Breast epithelium (tissue), 4 donors: ENCODE measurements at regions not wholly inside any gene's neighbourhood (a gene's known extent, or its start where the extent isn't known, plus 50 kb on each side); places are given as distances from the start of the nearest gene placed in this dataset.

ENCODE experiments used
- DNase-seq, 2 donors: peaks; one replicate each; pipeline ENCODE4 v3.0.0-alpha.2; 2019; ENCODE audit warnings: low spot score in 2 of 2
- H3K27ac ChIP-seq, 2 donors: fragments of 200-600 bp; sonication (generic) in 1 of 2; one replicate each; pipeline ENCODE4 v1.5.1; 2016 to 2019; ENCODE audit warnings: mild to moderate bottlenecking in 1 of 2
- H3K27me3 ChIP-seq, 2 donors: fragments of 200-600 bp; sonication (generic) in 1 of 2; one replicate each; pipeline versions ENCODE4 v1.5.1 to v1.6.0; 2017 to 2019; ENCODE audit warnings: control low read depth in 1 of 2, mild to moderate bottlenecking in 1 of 2
- H3K36me3 ChIP-seq: fragments of 200-600 bp; one replicate; pipeline ENCODE4 v1.5.1; 2019
- H3K4me1 ChIP-seq, 2 donors: fragments of 200-600 bp; sonication (generic); one replicate each; pipeline ENCODE4 v1.5.1; 2016 to 2019; ENCODE audit warnings: control low read depth in 1 of 2
- H3K4me3 ChIP-seq, 3 donors: fragments of 200-600 bp; sonication (generic); 1 replicate in 2 of 3; 2 replicates in 1 of 3; pipeline ENCODE4 v1.5.1; 2016 to 2019; ENCODE audit warnings: mild to moderate bottlenecking in 3 of 3, moderate library complexity in 2 of 3
- H3K9me3 ChIP-seq, 2 donors: fragments of 200-600 bp; sonication (generic) in 1 of 2; one replicate each; pipeline ENCODE4 v1.5.1; 2016 to 2019; ENCODE audit warnings: control low read depth in 1 of 2
- POLR2A ChIP-seq: fragments of 450-650 bp; IDR thresholded peaks from one replicate; pipeline ENCODE4 v1.6.1; 2016; ENCODE audit warnings: antibody characterized with exemption, mild to moderate bottlenecking, moderate library complexity
- POLR2AphosphoS5 ChIP-seq, 3 donors: sonication (generic); formaldehyde crosslinking; IDR thresholded peaks; one replicate each; pipeline ENCODE4 v1.6.1; 2017; ENCODE audit warnings: antibody characterized with exemption in 3 of 3
- intact Hi-C: fragments of 100-400 bp; cut with DNase I; formaldehyde crosslinking; loops from one replicate; pipeline ENCODE4 v1.15.1; 2023; ENCODE audit warnings: low total_unique reads
- TF ChIP-seq, protein P1 (sequence below), 3 donors: fragments of 450-650 bp; IDR thresholded peaks; one replicate each; pipeline ENCODE4 v1.5.1; 2016 to 2017; ENCODE audit warnings: antibody characterized with exemption in 3 of 3, mild to moderate bottlenecking in 3 of 3, moderate library complexity in 3 of 3

DNA sequence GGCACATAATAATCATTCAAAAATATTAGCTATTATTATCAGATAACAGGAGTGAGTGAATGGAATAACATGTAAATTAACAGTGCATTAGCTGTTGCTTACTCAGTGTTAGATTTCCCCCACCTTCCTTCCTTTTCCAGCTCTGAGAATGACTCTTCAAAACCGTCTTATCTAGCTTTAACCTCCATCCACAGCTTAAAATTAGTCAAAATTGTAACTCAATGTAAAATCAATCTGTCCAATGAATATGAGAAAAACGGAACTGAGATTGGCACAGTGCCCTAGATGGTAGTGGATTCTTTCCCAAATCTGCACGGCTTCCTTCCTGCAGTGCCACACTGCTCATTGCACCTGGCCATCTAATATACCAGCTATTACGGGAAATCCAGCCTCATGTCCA lies 156.8 kb upstream of the BDNF start:
- TF ChIP-seq POLR2A (no peak), POLR2AphosphoS5 (IDR thresholded peaks at IDR 0.05) (no peak)
- TF ChIP-seq, protein P1, sequence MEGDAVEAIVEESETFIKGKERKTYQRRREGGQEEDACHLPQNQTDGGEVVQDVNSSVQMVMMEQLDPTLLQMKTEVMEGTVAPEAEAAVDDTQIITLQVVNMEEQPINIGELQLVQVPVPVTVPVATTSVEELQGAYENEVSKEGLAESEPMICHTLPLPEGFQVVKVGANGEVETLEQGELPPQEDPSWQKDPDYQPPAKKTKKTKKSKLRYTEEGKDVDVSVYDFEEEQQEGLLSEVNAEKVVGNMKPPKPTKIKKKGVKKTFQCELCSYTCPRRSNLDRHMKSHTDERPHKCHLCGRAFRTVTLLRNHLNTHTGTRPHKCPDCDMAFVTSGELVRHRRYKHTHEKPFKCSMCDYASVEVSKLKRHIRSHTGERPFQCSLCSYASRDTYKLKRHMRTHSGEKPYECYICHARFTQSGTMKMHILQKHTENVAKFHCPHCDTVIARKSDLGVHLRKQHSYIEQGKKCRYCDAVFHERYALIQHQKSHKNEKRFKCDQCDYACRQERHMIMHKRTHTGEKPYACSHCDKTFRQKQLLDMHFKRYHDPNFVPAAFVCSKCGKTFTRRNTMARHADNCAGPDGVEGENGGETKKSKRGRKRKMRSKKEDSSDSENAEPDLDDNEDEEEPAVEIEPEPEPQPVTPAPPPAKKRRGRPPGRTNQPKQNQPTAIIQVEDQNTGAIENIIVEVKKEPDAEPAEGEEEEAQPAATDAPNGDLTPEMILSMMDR (IDR thresholded peaks at IDR 0.05): no peak
- H3K36me3 ChIP-seq: no peaks in the 10 kb centered on the region
- no peak for DNase-seq
- H3K4me1 ChIP-seq: no peaks in the 10 kb centered on the region
- no peaks in the 10 kb centered on the region for H3K27me3 ChIP-seq
- intact Hi-C loops: loop anchor here (10.0 kb wide), 1 partner anchor 288 kb away; no protein-coding TSS in a partner anchor
- H3K27ac ChIP-seq: no peak overlapping the region
- H3K9me3 ChIP-seq: no peaks in the 10 kb centered on the region
- H3K4me3 ChIP-seq: no peak overlapping the region

DNA sequence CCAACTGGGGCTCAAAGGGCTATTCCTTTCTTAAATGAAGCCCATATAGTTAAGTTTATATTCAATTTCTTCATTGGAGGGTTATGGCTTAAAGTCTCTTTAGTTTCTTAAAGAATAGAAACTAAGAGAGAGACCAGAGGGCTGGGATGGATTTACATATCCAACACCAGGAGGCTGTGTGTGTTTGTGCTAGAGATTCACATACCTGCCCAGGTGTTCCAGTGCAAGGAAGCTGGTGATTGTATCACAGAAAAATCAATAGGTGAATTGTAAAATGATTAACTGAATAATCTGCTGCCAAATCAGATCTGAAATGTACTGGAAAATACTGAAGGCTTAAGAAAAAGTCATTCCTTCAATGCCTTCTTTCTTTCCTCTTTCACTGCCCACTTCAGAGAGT lies 148.2 kb upstream of the BDNF start:
- intact Hi-C loops: loop anchor here (5.0 kb wide), 1 partner anchor 816 kb away; no protein-coding TSS in a partner anchor
- TF ChIP-seq POLR2AphosphoS5 (IDR thresholded peaks at IDR 0.05) (no peak), POLR2A (no peak)
- H3K36me3 ChIP-seq: no peaks in the 10 kb centered on the region
- H3K9me3 ChIP-seq: no peaks in the 10 kb centered on the region
- H3K27ac ChIP-seq: no peak overlapping the region
- no peaks in the 10 kb centered on the region for H3K4me1 ChIP-seq
- H3K4me3 ChIP-seq: no peak overlapping the region
- H3K27me3 ChIP-seq: no peaks in the 10 kb centered on the region
- no peak for DNase-seq

DNA sequence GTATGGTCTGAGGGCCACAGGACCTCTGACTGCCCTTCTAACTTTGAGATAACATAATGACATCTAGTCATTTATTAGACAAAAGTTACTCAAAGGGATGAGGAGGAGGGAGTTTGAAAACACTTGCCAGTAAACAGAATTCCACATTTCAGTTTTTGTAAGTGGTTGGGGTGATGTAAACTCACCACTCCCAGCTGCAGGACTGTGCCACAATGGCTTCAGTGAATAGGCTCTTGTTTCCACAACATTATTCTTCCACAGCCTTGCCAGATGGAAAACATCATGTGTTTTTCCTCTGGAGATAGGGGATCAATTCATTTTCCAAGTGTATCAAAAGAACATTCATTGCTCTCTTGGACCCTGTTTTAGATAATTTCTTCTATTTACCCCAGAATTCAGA lies 147.2 kb upstream of the BDNF start:
- no peak overlapping the region for H3K4me3 ChIP-seq
- DNase-seq: no peak
- intact Hi-C loops: loop anchor here (5.0 kb wide), 1 partner anchor 815 kb away; no protein-coding TSS in a partner anchor
- no peaks in the 10 kb centered on the region for H3K9me3 ChIP-seq
- no peaks in the 10 kb centered on the region for H3K36me3 ChIP-seq
- H3K27me3 ChIP-seq: no peaks in the 10 kb centered on the region
- H3K27ac ChIP-seq: no peak overlapping the region
- no peaks in the 10 kb centered on the region for H3K4me1 ChIP-seq
- TF ChIP-seq POLR2A (no peak), POLR2AphosphoS5 (IDR thresholded peaks at IDR 0.05) (no peak)
- TF ChIP-seq, protein P1 (IDR thresholded peaks at IDR 0.05): no peak

DNA sequence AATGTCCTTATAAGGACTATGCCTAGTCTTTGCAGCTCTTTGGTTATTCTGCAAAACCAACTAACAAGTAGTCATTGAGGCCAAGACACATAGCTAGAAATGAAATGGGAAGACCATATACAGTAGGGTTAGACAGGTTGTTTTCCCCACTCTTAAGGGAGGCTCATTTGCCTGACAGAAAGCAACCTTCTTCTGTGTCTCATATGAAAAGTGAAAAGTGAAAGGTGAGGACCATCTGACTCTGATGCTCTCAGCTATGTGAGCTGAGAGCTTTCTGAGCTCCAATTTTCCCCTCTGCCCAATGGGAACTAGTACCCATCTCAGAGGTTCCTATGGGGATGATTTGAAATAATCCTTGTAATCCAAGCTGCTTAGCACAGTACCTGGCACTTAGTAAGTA lies 142.0 kb upstream of the BDNF start:
- TF ChIP-seq, protein P1 (IDR thresholded peaks at IDR 0.05): no peak
- TF ChIP-seq POLR2A: no peak
- TF ChIP-seq POLR2AphosphoS5 (IDR thresholded peaks at IDR 0.05): no peak
- intact Hi-C loops: no loop called here
- no peaks in the 10 kb centered on the region for H3K36me3 ChIP-seq
- H3K27ac ChIP-seq: no peak overlapping the region
- no peaks in the 10 kb centered on the region for H3K4me1 ChIP-seq
- H3K27me3 ChIP-seq: no peaks in the 10 kb centered on the region
- H3K9me3 ChIP-seq: no peaks in the 10 kb centered on the region
- no peak overlapping the region for H3K4me3 ChIP-seq
- no peak for DNase-seq

DNA sequence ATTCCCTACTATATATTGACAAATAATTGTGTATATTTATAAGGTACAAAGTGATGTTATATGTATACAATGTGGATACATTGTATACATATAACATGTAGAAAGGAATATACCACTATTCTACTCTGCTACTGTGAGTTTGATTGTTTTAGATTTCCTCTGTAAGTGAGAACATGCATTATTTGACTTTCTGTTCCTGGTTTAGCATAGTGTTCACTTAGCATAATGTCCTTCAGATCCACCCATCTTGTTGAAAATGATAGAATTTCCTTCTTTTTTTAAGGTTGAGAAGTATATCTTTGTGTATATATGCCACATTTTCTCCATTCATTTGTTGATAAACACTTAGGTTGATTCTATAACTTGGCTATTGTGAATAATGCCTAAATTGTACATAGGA lies 140.8 kb upstream of the BDNF start:
- Histone ChIP-seq H3K4me3 (no peak overlapping the region), H3K36me3 (no peaks in the 10 kb centered on the region), H3K4me1 (no peaks in the 10 kb centered on the region), H3K27me3 (no peaks in the 10 kb centered on the region), H3K9me3 (no peaks in the 10 kb centered on the region), H3K27ac (no peak overlapping the region)
- no peak for TF ChIP-seq POLR2A
- TF ChIP-seq, protein P1 (IDR thresholded peaks at IDR 0.05): no peak
- TF ChIP-seq POLR2AphosphoS5 (IDR thresholded peaks at IDR 0.05): no peak
- no peak for DNase-seq
- intact Hi-C loops: no loop called here
